Right hindlimb (tissue), 1 donor: ENCODE measurements at regions not wholly inside any gene's neighbourhood (a gene's known extent, or its start where the extent isn't known, plus 50 kb on each side); places are given as distances from the start of the nearest gene placed in this dataset.

ENCODE experiments used
- DNase-seq: peaks from one replicate; pipeline ENCODE4 v3.0.0-alpha.2; 2018

GRCh38 chr7:24216576-24217125 lies 67.3 kb upstream of the NPY start:
- no peak for DNase-seq

GRCh38 chr7:24221500-24221899 lies 62.5 kb upstream of the NPY start:
- no peak for DNase-seq

DNA sequence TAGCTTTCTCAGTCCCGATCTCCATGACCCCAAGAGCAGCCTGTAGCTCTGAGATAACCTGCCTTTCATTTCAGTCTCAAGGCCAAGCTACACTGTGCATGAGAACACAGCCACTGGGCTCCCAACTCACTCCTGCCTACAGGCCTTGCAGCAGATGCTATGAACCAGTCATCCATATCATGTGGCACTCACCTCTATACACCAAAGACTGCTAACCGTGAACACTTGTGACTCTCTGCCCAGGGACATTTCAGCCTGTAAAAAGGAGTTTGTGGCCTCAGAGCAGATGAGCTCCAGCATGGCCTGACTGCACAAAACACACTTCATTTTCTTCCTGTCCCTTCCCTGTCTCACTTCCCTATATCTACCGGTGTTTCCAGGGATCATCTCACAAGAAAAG lies 56.9 kb upstream of the NPY start:
- no peak for DNase-seq

GRCh38 chr7:24227603-24228359 lies 56.2 kb upstream of the NPY start:
- no peak for DNase-seq

DNA sequence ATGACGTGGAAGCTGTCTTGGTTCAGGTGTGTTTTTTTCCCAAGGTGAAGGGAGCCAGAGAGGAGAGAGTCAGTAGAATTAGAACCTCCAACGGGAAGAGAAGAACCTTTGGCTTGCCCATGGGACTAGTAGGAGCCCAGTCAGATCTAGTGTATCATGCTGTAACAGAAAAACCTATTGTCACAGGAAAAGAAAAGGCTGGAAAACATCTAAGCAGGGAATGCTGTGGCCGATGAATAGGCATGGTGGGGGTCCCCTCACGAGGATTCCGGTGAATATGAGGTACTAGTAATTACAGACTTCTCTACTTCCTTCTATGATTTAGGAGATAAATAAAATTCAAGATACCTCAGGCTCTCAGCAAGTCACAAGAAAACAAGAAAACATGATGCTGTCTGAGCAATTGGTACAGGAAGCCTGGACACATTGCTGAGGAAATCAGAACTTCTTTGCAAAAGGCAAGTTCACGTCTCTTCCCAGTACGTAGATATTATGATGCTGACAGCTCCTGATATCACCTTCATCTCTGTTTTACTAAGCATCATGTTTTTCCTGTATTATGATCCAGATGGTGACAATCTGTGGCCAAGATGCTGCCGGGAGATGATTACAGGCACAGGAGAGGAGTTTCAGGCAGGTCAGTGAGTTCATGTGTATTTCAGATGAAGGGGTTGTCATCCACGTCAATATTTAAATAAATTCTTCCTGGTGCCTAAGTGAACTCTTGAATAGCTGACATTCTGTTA lies 54.3 kb upstream of the NPY start:
- no peak for DNase-seq

DNA sequence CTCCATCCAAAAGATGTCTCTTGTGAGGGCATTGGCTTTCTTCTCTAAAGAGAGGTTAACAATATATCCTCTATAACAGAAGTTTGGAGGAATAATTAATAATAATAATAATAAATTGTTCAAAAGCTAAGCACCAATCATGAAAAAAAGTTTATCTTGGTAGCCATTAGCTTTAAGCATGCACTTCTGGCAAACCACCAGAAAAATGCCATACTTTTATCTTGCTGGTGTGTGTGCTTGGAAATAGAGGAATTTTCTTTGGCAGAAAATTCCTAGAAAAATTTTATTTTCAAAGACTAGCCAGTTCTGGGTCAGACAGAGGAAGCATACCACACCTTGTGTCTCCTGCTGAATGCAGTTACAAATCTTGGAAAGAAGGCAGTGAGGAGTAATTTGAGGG lies 52.5 kb upstream of the NPY start:
- no peak for DNase-seq

DNA sequence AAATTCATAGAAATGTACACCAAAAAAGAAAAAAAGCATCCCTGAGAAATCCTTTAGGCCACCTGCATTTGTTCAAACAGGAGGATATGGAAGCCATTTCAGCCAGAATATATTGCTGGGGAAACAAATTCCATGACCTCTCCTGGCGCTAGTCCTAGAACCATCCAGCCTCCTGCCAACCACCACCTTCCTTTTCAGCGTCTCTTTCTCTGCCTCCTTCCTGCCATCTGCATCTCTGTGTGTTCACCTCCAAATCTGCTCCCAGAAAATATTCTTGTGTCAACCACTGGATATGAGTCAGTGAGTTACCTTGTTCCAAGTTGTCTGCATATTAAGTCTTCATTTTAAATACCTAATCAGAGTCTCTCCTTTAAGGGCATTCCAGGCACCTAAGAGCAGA lies 50.6 kb upstream of the NPY start:
- no peak for DNase-seq
